Keratinocyte (primary cell): ENCODE measurements at regions not wholly inside any gene's neighbourhood (a gene's known extent, or its start where the extent isn't known, plus 50 kb on each side); places are given as distances from the start of the nearest gene placed in this dataset.

Experiments used
- DNase-seq: peaks from one replicate; pipeline ENCODE4 v3.0.0-alpha.2; 2011; ENCODE audit warnings: low read depth, missing footprints, low spot score
- FAIRE-seq: peaks from 2 replicates; lab custom pipeline; 2011; peaks lifted over from hg19 to GRCh38; lab: Jason Lieb, UNC
- H2AFZ ChIP-seq: 2 replicates; pipeline ENCODE4 v1.6.0; 2012; ENCODE audit warnings: low read length, control low read depth, inconsistent platforms; ENCODE audit not compliant: control insufficient read depth
- H3K27ac ChIP-seq: 2 replicates; pipeline ENCODE4 v1.5.1; 2011; ENCODE audit warnings: low read length; ENCODE audit not compliant: control insufficient read depth, insufficient read depth
- H3K27me3 ChIP-seq: 3 replicates; pipeline ENCODE4 v1.6.0; 2011; ENCODE audit warnings: low read length; ENCODE audit not compliant: control insufficient read depth, insufficient read depth; ENCODE audit errors: extremely low read depth
- H3K36me3 ChIP-seq, 2 experiments: 2 replicates in 1 of 2; 3 replicates in 1 of 2; pipeline ENCODE4 v1.5.1; 2011; ENCODE audit warnings: low read length in 2 of 2, mild to moderate bottlenecking in 1 of 2; ENCODE audit not compliant: control insufficient read depth in 2 of 2, insufficient read depth in 2 of 2; ENCODE audit errors: extremely low read depth in 1 of 2
- H3K4me1 ChIP-seq: 3 replicates; pipeline ENCODE4 v1.5.1; 2011; ENCODE audit warnings: low read length; ENCODE audit not compliant: control insufficient read depth, insufficient read depth; ENCODE audit errors: extremely low read depth
- H3K4me2 ChIP-seq: 3 replicates; pipeline ENCODE4 v1.6.0; 2011; ENCODE audit warnings: low read depth, low read length; ENCODE audit not compliant: control insufficient read depth, insufficient read depth; ENCODE audit errors: extremely low read depth
- H3K4me3 ChIP-seq, 3 experiments: fragments of 200-600 bp in 1 of 3; sonication (generic) in 1 of 3; 2 replicates in 2 of 3; 3 replicates in 1 of 3; pipeline ENCODE4 v1.5.1; 2011 to 2016; ENCODE audit warnings: low read length in 3 of 3, mild to moderate bottlenecking in 3 of 3, control low read depth in 2 of 3, inconsistent platforms in 1 of 3, low read depth in 1 of 3, mixed read lengths in 1 of 3, mixed run types in 1 of 3, moderate library complexity in 1 of 3; ENCODE audit not compliant: control insufficient read depth in 2 of 3, insufficient read depth in 2 of 3; ENCODE audit errors: extremely low read depth in 1 of 3
- H3K79me2 ChIP-seq: 2 replicates; pipeline ENCODE4 v1.6.0; 2012; ENCODE audit warnings: low read length; ENCODE audit not compliant: control insufficient read depth, insufficient read depth
- H3K9ac ChIP-seq: 3 replicates; pipeline ENCODE4 v1.6.0; 2011; ENCODE audit warnings: low read length; ENCODE audit not compliant: control insufficient read depth, insufficient read depth; ENCODE audit errors: extremely low read depth
- H3K9me1 ChIP-seq: 3 replicates; pipeline ENCODE4 v1.6.0; 2011; ENCODE audit warnings: low read length; ENCODE audit not compliant: control insufficient read depth, insufficient read depth; ENCODE audit errors: extremely low read depth
- H3K9me3 ChIP-seq: 2 replicates; pipeline ENCODE4 v1.5.1; 2012; ENCODE audit warnings: low read depth, low read length; ENCODE audit not compliant: control insufficient read depth
- H4K20me1 ChIP-seq: 3 replicates; pipeline ENCODE4 v1.6.0; 2011; ENCODE audit warnings: low read length; ENCODE audit not compliant: control insufficient read depth, insufficient read depth; ENCODE audit errors: extremely low read depth
- CTCF ChIP-seq, 3 experiments: IDR thresholded peaks in 1 of 3; conservative IDR thresholded peaks in 1 of 3; optimal IDR thresholded peaks in 1 of 3; 2 replicates in 2 of 3; 3 replicates in 1 of 3; pipeline versions ENCODE3 to v1.5.1; 2011; ENCODE audit warnings: low read length in 3 of 3, mild to moderate bottlenecking in 3 of 3, moderate library complexity in 2 of 3, control low read depth in 1 of 3, inconsistent platforms in 1 of 3; ENCODE audit not compliant: insufficient read depth in 2 of 3; ENCODE audit errors: extremely low read depth in 1 of 3
- EZH2 ChIP-seq: IDR thresholded peaks from one replicate; pipeline ENCODE4 v1.6.1; 2012; ENCODE audit warnings: inconsistent platforms, mild to moderate bottlenecking, low read length, moderate library complexity
- dilution Hi-C: fragments of 300-500 bp; cut with MboI; formaldehyde crosslinking; loops from one replicate; pipeline ENCODE4 v1.7.0; 2020; ENCODE audit warnings: low sequenced_read_pairs; ENCODE audit not compliant: extremely low pct_ligation_motif_present

GRCh38 chr18:47500930-47501329, 249.5 kb upstream of the SKOR2 start:
- DNase-seq, result no peak

GRCh38 chr18:47492691-47493090, 241.2 kb upstream of the SKOR2 start:
- no peak overlapping the region for H3K4me3 ChIP-seq
- H3K4me2 ChIP-seq, result no peak overlapping the region
- H3K9me3 ChIP-seq, result no peaks in the 10 kb centered on the region
- FAIRE-seq (no peak), DNase-seq (no peak)
- no peak overlapping the region for H3K27ac ChIP-seq
- H3K27me3 ChIP-seq, result no peaks in the 10 kb centered on the region
- H3K9me1 ChIP-seq, result no peaks in the 10 kb centered on the region
- dilution Hi-C loops, result no loop called here
- no peaks in the 10 kb centered on the region for H3K36me3 ChIP-seq
- no peaks in the 10 kb centered on the region for H3K79me2 ChIP-seq
- H2AFZ ChIP-seq, result no peak overlapping the region
- H3K4me1 ChIP-seq, result no peaks in the 10 kb centered on the region
- TF ChIP-seq CTCF (optimal IDR thresholded peaks at IDR 0.05 in 1 of 3, IDR thresholded peaks at IDR 0.05 in 1 of 3, conservative IDR thresholded peaks at IDR 0.05 in 1 of 3; ENCODE audit: extremely low read depth in 1 of 3, insufficient read depth in 2 of 3, low read length in 3 of 3), result no peak
- TF ChIP-seq EZH2, result no peak
- H4K20me1 ChIP-seq, result no peaks in the 10 kb centered on the region
- H3K9ac ChIP-seq, result no peak overlapping the region

More at GRCh38 chr18:47500930-47501329, 249.5 kb upstream of the SKOR2 start:
- no peaks in the 10 kb centered on the region for H4K20me1 ChIP-seq
- H3K4me3 ChIP-seq, result no peak overlapping the region
- TF ChIP-seq EZH2 (no peak), CTCF (optimal IDR thresholded peaks at IDR 0.05 in 1 of 3, IDR thresholded peaks at IDR 0.05 in 1 of 3, conservative IDR thresholded peaks at IDR 0.05 in 1 of 3; ENCODE audit: extremely low read depth in 1 of 3, insufficient read depth in 2 of 3, low read length in 3 of 3) (no peak)
- no peaks in the 10 kb centered on the region for H3K9me3 ChIP-seq
- no peak for FAIRE-seq
- no peak overlapping the region for H3K4me2 ChIP-seq
- H3K9me1 ChIP-seq, result no peaks in the 10 kb centered on the region
- H3K36me3 ChIP-seq, result no peaks in the 10 kb centered on the region
- no peak overlapping the region for H3K27ac ChIP-seq
- no peaks in the 10 kb centered on the region for H3K27me3 ChIP-seq
- dilution Hi-C loops, result no loop called here
- H2AFZ ChIP-seq, result no peak overlapping the region
- no peaks in the 10 kb centered on the region for H3K4me1 ChIP-seq
- H3K9ac ChIP-seq, result no peak overlapping the region
- H3K79me2 ChIP-seq, result no peaks in the 10 kb centered on the region
